ENCODE measurements at regions not wholly inside any gene's neighbourhood (a gene's known extent, or its start where the extent isn't known, plus 50 kb on each side); places are given as distances from the start of the nearest gene placed in this dataset.

DNA sequence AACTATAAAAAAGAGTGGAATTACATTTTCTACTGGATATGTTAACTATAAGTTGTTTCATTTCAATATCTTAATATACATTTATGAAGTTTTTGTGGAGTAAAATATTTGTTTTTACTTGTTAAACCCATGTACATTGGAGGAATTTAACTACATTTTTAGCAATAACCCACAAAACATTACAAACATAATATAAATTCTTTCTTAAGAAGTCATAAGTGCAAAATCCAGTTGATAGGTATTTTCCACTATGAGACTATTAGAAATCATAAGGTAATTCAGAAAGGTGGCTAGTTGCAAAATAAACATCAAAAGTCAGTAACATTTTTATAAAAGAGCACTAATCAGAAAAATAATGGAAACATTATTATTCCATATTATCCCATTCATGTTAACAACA is 73.9 kb upstream of the RRP15 start:
- no peak for DNase-seq
- intact Hi-C loops (cut with DNase I): no loop called here

DNA sequence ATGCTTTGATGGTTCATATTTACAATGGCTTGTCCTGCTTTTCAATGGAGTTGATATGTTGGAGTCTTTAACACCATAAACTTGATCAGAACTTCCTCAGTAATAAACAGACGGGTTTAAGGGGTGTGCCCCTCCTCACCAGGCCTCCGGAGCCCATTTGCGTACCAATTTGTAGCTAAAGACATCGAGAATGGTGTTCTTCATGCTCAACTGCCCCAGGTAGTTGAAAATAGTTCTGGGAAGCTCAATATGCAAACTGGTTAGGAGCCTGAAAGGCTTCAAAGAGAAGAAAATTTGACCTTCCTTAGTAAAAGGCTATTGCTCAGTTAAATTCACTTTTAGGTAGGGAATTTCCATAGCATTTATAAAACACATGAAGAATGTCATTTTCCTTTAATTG is 68.1 kb upstream of the RRP15 start:
- intact Hi-C loops (cut with DNase I): no loop called here
- DNase-seq: no peak

DNA sequence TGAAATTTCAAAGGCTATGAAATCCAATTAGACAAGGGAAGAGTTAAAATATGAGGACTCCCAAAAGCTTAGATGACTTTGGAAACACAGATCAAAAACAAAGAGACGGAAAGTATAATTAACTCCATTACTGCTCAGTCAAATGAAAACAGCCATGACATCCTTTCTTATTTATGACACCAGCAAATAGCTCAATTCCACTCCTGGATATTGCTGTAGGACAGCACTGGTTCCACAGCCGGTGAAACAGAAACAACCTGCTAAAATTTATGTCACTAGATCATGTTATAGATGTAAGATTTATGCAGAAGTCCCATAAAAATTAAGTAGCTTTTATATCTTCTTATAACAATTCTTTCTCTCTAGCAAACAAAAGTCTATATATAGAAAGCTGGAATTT is 65.6 kb upstream of the RRP15 start:
- DNase-seq: no peak
- intact Hi-C loops (cut with DNase I): no loop called here

DNA sequence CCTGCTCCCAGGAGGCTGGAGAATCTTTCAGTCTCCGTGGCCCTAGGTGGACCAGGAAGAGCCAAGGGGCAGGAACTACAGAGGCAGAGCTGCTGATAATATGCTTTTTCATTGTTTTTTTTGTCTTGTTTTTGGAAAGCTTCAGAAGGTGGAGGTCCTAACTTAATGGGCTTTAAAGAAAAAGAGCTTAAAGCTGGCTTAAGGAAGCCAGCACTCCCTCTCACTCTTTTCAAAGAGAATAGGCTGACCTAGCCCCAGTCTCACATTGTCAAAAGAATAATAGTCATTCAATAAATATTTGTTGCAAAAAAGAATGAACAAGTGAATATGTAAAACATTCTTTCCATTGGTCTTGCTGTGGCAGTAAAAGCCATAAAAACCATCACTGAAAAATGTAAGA is 61.0 kb upstream of the RRP15 start:
- intact Hi-C loops (cut with DNase I): no loop called here
- DNase-seq: no peak

- DNase-seq: no peak
- intact Hi-C loops (cut with DNase I): no loop called here
Measured at GRCh38 chr1:218226005-218226404, 59.1 kb upstream of the RRP15 start.
